B cell (primary cell): ENCODE measurements at regions not wholly inside any gene's neighbourhood (a gene's known extent, or its start where the extent isn't known, plus 50 kb on each side); places are given as distances from the start of the nearest gene placed in this dataset.

Experiments used
- CTCF ChIP-seq: fragments of 200-600 bp; IDR thresholded peaks from one replicate; pipeline ENCODE4 v1.8.0; 2022; ENCODE audit warnings: antibody characterized with exemption, mild to moderate bottlenecking
- EZH2 ChIP-seq: IDR thresholded peaks from 2 replicates; pipeline ENCODE4 v1.6.1; 2012; ENCODE audit warnings: borderline replicate concordance, low read depth, mild to moderate bottlenecking, moderate library complexity, low read length; ENCODE audit not compliant: insufficient read depth, poor library complexity, severe bottlenecking

GRCh38 chr18:73896685-73897084, 250.9 kb downstream of the FBXO15 start:
- TF ChIP-seq CTCF (no peak), EZH2 (no peak)
